HG02973 (cell line): ENCODE measurements at regions not wholly inside any gene's neighbourhood (a gene's known extent, or its start where the extent isn't known, plus 50 kb on each side); places are given as distances from the start of the nearest gene placed in this dataset.

ENCODE experiments used
- ATAC-seq: cut with Tn5 transposase; IDR thresholded peaks from one replicate; pipeline ENCODE4 v1.9.1; 2021; ENCODE audit warnings: moderate library complexity; ENCODE audit not compliant: unreplicated experiment

DNA sequence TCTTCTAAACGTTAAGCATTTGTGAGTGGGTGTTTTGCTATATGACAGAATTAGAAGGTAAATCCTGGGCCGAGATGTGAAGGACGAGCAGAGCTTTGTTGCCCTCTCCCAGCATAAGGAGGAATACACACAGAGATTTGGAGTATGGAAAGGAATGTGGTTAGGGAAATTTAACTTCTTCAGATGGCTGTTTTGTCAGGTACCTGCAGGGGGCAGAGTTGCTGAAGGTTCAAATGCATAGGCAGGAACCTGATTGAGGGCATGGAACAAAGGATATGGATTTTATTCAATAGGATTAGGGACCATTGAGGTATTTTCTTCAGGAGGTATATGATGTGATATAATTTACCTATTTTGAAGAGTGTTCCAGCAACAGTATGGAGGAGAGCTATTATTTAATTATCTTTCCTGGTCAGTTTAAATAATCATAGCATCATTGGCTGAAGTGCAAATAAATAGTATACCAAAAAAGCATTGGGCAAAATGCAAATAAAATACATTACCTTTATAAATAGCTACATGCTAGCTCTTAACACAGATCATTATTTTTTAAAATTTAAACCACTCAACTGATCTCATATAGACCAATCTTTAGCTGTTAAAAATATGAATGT is 143.6 kb downstream of the SLIT2 start:
- ATAC-seq, result peak; percentile 62

DNA sequence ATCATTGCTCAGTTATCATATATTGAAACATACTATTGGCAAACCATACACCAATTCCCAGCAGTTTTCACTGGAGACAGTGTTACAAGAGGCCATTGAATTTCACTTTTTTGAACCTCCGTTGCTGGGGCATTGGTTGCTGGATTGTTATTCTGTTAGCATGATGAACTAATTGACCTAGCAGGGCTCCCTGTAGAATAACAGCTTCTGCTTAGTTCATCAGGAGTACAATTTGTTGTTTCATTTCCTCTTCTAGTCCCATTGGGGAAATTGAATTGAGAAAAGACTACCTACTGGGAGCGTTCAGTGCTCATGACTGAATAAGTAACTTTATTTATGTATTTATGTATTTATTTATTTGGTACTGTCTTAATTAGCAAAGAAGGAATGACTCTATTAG is 151.6 kb downstream of the SLIT2 start:
- ATAC-seq, result no peak

GRCh38 chr4:20403846-20404245 is 152.1 kb downstream of the SLIT2 start:
- no peak for ATAC-seq

GRCh38 chr4:20408611-20409010 is 156.9 kb downstream of the SLIT2 start:
- ATAC-seq, result no peak

GRCh38 chr4:20412072-20412471 is 160.4 kb downstream of the SLIT2 start:
- ATAC-seq, result no peak

- ATAC-seq, result no peak
These were observed 165.1 kb downstream of the SLIT2 start for GRCh38 chr4:20416800-20417199.

DNA sequence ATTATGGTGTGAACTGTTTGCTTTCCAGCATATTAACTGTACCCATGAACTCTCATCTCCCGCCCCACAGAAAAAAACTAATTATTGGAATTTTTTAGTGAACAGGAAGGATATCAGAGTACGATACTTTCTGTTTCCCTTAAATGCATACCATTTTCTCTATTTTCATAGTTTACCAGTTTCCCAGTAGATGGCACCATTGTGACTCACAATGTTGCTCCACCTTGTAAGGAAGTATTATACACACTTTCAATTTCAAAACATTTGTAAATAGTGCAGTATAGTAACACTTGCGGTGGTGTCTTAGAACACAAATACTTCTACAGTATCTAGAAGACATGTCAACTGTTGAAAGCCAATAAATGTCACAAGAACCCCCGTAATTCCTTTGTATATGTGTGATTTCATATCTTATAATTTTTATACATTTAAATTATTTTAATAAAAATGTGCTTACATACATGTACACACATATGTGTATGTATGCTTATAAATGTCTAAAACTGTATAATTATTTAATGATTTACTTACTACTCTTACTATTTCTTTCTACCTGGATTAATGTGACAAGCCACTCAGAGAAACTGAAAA is 167.3 kb downstream of the SLIT2 start:
- peak; percentile 99 for ATAC-seq

DNA sequence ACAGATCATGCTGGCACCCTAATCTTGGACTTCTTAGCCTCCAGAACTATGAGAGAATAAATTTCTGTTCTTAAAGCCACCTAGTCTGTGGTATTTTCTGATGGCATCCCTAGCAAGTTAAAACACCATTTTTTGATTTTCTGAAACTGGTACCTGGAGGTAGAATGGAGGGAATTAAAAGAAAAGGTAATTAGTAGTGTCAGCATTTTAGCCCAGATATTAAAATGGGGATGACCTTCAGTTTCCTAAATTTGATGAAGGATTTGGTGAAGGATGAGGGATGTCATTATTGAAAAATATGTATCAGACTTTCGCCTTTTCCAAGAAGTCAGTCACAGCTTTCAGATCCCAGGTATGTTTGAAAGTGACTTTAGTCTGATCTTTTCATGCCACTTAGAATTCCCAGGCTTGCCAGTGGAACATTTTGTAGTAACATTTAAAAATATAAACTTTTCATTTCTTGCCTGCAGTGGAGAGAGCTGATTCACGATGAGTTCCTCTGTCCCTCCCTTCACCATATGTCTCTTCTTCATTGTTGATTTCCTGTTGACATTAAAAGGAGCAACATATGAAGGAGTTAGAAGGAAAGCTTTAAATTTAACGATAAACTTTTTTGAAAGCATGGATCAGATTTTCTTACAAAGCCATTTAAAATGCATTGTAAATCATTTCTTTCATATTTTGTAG is 169.4 kb downstream of the SLIT2 start:
- no peak for ATAC-seq

DNA sequence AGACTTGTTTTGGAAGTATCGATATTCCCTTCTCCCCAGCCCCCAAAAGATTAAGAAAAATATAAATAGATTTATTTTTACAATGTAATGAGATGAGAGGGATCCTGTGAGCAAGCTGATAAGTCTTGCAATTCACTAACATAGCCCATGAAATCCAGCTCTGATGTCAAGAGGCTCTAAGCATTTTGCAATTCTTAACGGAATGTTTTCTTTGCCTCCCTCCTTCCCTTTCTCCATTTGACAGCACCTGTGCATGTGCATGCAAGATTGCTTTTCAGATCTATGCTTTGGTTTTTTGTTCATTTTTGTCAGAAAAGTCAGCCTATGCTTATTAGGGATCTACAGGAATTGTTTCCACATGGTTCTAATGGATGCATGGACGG is 169.9 kb downstream of the SLIT2 start:
- no peak for ATAC-seq

DNA sequence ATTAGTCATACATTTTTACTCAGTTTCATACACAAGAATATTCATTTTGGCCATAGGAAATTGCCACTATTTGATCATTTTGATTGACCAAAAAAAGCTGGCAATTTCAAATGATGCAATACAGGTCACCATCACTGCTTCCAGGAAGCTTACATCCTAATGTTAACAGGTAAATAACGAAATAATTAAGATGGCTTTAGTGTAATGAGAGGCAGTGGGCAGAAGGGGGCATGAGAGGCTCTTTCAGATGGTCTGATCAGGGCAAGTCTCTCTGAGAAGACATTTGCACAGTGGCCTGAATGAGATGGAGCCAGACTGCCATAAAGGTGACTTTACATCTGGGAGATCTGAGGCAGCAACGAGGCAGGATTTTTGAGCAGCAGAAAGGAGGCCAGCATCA is 170.7 kb downstream of the SLIT2 start:
- peak; percentile 69 for ATAC-seq

DNA sequence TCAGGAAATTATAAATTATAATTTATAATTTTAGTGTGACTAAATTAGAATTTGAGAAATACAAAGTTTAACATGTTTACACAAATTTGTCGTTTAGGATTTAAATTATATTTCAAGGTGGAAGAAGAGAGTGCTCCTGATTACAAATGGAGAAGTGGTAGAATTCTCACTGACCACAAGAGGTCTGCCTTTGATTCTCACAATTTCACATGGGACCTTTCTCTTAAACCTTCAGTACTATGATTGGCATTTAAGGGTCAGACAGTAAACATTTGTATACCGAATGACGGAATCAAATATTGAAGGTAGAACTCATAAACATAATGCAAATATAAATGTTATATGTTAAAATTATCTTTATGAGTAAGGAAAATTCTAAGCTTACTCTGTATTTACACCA is 171.7 kb downstream of the SLIT2 start:
- no peak for ATAC-seq

- no peak for ATAC-seq
These were observed 174.3 kb downstream of the SLIT2 start for GRCh38 chr4:20426028-20426427.

DNA sequence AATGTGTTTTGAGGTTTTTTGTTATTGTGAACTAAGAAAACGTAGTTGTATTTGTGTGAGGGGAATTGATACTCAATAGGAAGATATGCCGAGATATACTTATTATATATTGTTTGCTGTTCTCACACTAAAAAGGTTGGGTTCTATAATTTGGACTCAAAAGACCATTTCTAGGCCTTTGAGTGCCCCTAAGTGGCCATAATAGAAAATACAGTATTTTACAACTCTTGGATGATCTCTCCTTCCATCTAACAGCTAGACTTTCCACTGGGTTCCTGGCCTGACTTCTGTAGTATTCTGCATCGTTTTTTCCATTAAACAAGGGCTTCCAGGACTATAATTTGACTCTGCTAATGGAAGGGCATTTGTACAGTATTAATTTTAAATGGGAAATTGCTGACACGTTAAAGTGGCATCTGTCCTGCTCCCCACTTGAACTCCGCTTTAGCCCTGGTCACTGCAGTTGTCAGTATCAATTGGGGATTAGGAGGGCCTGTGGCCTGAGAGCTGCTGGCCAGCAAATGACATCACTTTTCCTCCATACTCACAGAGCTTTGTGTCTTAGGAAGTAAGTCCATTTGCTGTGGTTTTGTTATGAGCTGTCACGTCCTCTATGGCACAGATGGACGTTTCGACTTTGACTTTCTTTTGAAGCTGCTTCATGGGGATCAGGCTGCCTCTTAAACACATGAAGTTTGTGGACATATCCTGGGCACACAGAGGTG is 176.9 kb downstream of the SLIT2 start:
- ATAC-seq, result no peak

- no peak for ATAC-seq
These were observed 178.7 kb downstream of the SLIT2 start for GRCh38 chr4:20430259-20430941.

DNA sequence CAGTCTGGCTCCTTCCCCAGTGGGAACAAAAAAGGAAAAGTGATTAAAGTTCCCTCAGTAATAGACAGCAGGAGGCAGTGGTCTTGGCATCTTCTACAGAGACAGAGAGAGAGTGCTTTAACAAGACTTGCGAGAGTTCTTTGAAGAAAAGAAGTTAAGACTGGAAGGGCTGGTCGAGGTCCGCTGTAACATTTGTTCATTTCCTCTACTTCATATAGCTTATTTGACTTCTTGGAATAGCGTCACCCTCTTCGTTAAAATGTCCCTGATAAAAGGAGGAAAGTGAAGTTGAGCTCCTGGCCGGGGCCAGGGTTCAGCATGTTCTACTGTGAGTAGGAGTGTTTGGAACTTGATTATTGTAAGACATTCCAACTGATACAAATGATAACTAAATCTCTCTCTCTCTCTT is 179.8 kb downstream of the SLIT2 start:
- ATAC-seq, result no peak

DNA sequence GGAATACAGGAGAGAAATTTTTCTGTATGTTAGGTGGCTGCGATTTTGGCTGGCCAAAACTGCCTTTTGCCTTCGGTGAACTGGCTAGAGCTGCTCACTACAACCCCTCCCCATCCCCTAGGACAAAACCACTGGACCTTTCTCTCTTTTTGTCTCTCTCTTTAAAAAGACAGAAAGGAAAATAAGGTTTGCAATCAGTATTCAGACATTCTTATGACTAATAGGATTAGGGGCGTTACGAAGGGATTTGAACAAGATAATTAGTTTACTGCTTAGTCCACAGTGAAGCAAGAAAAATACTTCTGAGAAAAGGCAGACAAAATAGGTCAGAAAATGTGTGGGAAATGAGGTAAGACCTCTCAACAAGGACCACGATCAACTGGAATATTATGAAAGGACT is 180.4 kb downstream of the SLIT2 start:
- no peak for ATAC-seq

GRCh38 chr4:20433097-20433705 is 181.5 kb downstream of the SLIT2 start:
- ATAC-seq, result no peak

- ATAC-seq, result no peak
These were observed 188.5 kb downstream of the SLIT2 start for GRCh38 chr4:20440170-20440569.

DNA sequence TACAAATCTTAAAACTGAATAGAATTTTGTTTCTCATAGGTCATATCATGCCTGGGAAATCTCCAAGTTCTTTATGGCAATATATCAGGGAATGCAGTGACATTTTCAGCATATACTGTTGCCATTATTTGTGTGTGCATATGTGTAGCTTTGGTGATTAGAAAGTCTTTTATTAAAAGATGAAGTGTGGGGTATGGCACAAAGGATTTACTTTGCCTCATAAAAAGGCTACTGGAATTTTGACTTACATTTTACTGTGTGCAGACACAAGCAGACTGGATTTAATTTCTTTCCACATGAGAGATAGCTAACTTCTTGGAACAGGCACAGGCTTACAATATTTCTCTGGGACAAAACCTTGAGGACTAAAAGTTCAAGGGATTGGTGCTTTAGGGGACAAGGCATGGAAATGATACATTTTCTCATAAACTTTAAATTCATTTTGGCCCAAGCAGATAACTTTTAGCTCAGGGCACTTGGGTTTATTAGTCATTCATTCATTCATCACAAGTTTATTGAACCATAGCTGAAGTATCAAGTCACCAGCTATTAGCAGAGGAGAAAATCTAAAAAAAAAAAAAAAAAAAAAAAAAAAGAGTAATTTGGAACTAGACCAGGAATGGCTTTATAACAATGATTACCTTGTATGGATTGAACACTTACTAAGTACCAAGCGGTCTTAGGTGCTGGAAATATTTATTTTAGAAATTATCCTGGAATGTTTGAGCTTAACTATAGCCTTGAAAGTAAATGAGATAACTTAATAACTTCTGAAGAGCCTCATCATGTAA is 191.5 kb downstream of the SLIT2 start:
- no peak for ATAC-seq
